ENCODE measurements at regions not wholly inside any gene's neighbourhood (a gene's known extent, or its start where the extent isn't known, plus 50 kb on each side); places are given as distances from the start of the nearest gene placed in this dataset.

DNA sequence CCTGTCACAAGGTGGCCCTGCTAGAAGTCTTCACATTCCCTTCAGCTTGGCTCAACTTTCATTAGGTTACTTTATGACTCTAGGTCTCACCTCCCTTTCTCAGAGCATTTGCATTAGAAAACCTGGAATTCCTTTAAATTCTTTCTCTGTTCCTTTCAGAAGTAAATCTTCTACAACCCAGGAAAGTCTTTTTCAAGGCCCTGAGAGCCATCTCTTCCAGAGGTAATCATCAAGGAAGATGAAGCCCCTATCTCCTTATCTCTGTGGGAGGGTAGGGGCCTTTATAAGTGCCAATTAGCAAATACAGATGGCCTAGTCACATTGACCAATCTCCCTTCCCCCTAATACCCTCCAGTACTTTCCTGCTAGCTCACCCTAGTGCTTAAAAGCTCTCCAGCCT is 848.0 kb upstream of the FAM98A start:
- H3K4me3 ChIP-seq (replicated peaks in 1 of 3; ENCODE audit: low read depth in 2 of 3, low read length in 3 of 3): no peak overlapping the region
- no peaks in the 10 kb centered on the region for H3K36me3 ChIP-seq (replicated peaks in 1 of 2; ENCODE audit: control insufficient read depth in 1 of 2, insufficient read depth in 2 of 2, low read length in 2 of 2)
- no peak overlapping the region for H3K4me2 ChIP-seq (replicated peaks; ENCODE audit: extremely low read depth, low read length, poor library complexity, severe bottlenecking)
- H3K36me3 Mint-ChIP-seq: no peaks in the 10 kb centered on the region
- TF ChIP-seq, protein P1, sequence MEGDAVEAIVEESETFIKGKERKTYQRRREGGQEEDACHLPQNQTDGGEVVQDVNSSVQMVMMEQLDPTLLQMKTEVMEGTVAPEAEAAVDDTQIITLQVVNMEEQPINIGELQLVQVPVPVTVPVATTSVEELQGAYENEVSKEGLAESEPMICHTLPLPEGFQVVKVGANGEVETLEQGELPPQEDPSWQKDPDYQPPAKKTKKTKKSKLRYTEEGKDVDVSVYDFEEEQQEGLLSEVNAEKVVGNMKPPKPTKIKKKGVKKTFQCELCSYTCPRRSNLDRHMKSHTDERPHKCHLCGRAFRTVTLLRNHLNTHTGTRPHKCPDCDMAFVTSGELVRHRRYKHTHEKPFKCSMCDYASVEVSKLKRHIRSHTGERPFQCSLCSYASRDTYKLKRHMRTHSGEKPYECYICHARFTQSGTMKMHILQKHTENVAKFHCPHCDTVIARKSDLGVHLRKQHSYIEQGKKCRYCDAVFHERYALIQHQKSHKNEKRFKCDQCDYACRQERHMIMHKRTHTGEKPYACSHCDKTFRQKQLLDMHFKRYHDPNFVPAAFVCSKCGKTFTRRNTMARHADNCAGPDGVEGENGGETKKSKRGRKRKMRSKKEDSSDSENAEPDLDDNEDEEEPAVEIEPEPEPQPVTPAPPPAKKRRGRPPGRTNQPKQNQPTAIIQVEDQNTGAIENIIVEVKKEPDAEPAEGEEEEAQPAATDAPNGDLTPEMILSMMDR (IDR thresholded peaks at IDR 0.05): no peak
- H3K79me2 ChIP-seq (ENCODE audit: insufficient read depth, low read length): no peaks in the 10 kb centered on the region
- peaks cover 0 to 10% of the 10 kb centered on the region in 2 donors for H3K9me3 ChIP-seq (replicated peaks in 1 of 2; ENCODE audit: control insufficient read depth in 1 of 2, insufficient read depth in 1 of 2, low read length in 2 of 2)
- no peak overlapping the region for H3K27ac Mint-ChIP-seq
- H3K9me3 Mint-ChIP-seq: peaks cover 0 to 15% (median 5%) of the 10 kb centered on the region in 7 donors
- H2AFZ ChIP-seq (ENCODE audit: insufficient read depth, low read depth, low read length, poor library complexity, severe bottlenecking): no peak overlapping the region
- no peaks in the 10 kb centered on the region for H3K27me3 ChIP-seq (ENCODE audit: control insufficient read depth in 2 of 2, insufficient read depth in 2 of 2, low read length in 2 of 2)
- H3K27ac ChIP-seq (ENCODE audit: low read depth in 1 of 2, low read length in 2 of 2): no peak overlapping the region
- H3K27me3 Mint-ChIP-seq (ENCODE audit: low read depth in 3 of 3): no peaks in the 10 kb centered on the region
- DNase-seq: no peak
- no peaks in the 10 kb centered on the region for H3K4me1 Mint-ChIP-seq
- no peaks in the 10 kb centered on the region for H3K4me1 ChIP-seq (ENCODE audit: control insufficient read depth in 1 of 2, insufficient read depth in 2 of 2, low read length in 2 of 2)
- intact Hi-C loops (cut with micrococcal nuclease): no loop called here
- no peaks in the 10 kb centered on the region for H4K20me1 ChIP-seq (ENCODE audit: insufficient read depth, low read length)
- no peak overlapping the region for H3K9ac ChIP-seq (ENCODE audit: insufficient read depth, low read length, poor library complexity, severe bottlenecking)
- H3K4me3 Mint-ChIP-seq: no peak overlapping the region

DNA sequence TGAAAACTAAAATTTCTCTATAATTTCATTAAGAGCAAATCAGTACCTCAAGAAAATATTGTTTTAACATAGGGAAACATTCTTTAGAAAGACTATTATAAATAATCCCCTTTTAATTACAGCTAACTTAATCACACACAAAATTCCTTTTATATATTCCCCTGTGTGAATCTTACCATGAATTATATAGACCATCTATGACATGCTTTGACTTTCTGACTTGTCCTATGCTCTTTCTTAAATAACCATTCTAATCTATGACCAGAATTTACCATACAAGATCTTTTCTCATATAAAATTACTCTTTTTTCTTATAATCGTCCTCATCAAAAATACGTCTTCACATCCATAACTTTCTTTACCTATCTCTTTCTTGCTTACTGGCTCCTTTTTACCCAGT is 824.2 kb upstream of the FAM98A start:
- Histone ChIP-seq H3K9ac (ENCODE audit: insufficient read depth, low read length, poor library complexity, severe bottlenecking) (no peak overlapping the region), H3K4me2 (replicated peaks; ENCODE audit: extremely low read depth, low read length, poor library complexity, severe bottlenecking) (no peak overlapping the region), H3K79me2 (ENCODE audit: insufficient read depth, low read length) (no peaks in the 10 kb centered on the region), H3K9me3 (replicated peaks in 1 of 2; ENCODE audit: control insufficient read depth in 1 of 2, insufficient read depth in 1 of 2, low read length in 2 of 2) (peaks cover 3 to 17% of the 10 kb centered on the region in 2 donors), H3K27me3 (ENCODE audit: control insufficient read depth in 2 of 2, insufficient read depth in 2 of 2, low read length in 2 of 2) (no peaks in the 10 kb centered on the region), H3K4me1 (ENCODE audit: control insufficient read depth in 1 of 2, insufficient read depth in 2 of 2, low read length in 2 of 2) (no peaks in the 10 kb centered on the region), H3K4me3 (replicated peaks in 1 of 3; ENCODE audit: low read depth in 2 of 3, low read length in 3 of 3) (no peak overlapping the region), H2AFZ (ENCODE audit: insufficient read depth, low read depth, low read length, poor library complexity, severe bottlenecking) (no peak overlapping the region), H3K27ac (ENCODE audit: low read depth in 1 of 2, low read length in 2 of 2) (no peak overlapping the region), H4K20me1 (ENCODE audit: insufficient read depth, low read length) (no peaks in the 10 kb centered on the region), H3K36me3 (replicated peaks in 1 of 2; ENCODE audit: control insufficient read depth in 1 of 2, insufficient read depth in 2 of 2, low read length in 2 of 2) (no peaks in the 10 kb centered on the region)
- Mint-ChIP-seq H3K27me3 (ENCODE audit: low read depth in 3 of 3) (no peaks in the 10 kb centered on the region), H3K27ac (no peak overlapping the region), H3K4me3 (no peak overlapping the region), H3K4me1 (no peaks in the 10 kb centered on the region), H3K36me3 (no peaks in the 10 kb centered on the region), H3K9me3 (peaks cover 0 to 19% (median 6%) of the 10 kb centered on the region in 7 donors)
- TF ChIP-seq, protein P1 (IDR thresholded peaks at IDR 0.05): no peak
- intact Hi-C loops (cut with micrococcal nuclease): no loop called here
- WGBS (ENCODE audit: insufficient coverage): 83% methylated on average over 1 of the region's 2 CpGs
- DNase-seq: no peak

Measured in CD14-positive monocyte (primary cell).